Fibroblast of mammary gland (primary cell): ENCODE measurements at regions not wholly inside any gene's neighbourhood (a gene's known extent, or its start where the extent isn't known, plus 50 kb on each side); places are given as distances from the start of the nearest gene placed in this dataset.

Experiments used
- DNase-seq: peaks from one replicate; pipeline ENCODE4 v3.0.0-alpha.2; 2010; ENCODE audit warnings: low read depth
- H3K4me3 ChIP-seq: 2 replicates; pipeline ENCODE4 v1.5.1; 2011; ENCODE audit warnings: low read depth, mild to moderate bottlenecking, low read length, moderate library complexity; ENCODE audit not compliant: control insufficient read depth
- TF ChIP-seq, protein P1 (sequence below): conservative IDR thresholded peaks from 2 replicates; pipeline ENCODE4 v1.5.1; 2011; ENCODE audit warnings: low read depth, low read length, inconsistent platforms; ENCODE audit not compliant: control insufficient read depth, insufficient read depth

DNA sequence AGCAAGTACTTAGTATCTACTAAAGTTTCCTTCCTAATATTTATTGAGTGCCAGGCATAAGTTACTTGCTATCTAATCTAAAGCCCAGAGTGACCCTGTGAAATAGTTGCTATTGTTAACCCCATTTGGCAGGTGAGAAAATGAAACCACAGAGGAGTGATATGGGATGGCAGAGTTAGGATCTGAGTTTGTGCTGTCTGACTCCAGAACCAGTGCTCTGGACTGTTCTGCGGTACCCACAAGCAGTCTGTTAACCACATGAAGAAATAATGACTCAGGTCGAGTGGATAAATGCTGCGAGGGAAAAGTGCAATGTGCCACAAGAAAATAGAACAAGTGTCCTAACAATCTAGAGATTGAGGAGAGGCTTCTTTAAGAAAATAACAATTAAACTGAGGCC, 60.7 kb upstream of the GZMB start:
- no peak for DNase-seq
- TF ChIP-seq, protein P1, sequence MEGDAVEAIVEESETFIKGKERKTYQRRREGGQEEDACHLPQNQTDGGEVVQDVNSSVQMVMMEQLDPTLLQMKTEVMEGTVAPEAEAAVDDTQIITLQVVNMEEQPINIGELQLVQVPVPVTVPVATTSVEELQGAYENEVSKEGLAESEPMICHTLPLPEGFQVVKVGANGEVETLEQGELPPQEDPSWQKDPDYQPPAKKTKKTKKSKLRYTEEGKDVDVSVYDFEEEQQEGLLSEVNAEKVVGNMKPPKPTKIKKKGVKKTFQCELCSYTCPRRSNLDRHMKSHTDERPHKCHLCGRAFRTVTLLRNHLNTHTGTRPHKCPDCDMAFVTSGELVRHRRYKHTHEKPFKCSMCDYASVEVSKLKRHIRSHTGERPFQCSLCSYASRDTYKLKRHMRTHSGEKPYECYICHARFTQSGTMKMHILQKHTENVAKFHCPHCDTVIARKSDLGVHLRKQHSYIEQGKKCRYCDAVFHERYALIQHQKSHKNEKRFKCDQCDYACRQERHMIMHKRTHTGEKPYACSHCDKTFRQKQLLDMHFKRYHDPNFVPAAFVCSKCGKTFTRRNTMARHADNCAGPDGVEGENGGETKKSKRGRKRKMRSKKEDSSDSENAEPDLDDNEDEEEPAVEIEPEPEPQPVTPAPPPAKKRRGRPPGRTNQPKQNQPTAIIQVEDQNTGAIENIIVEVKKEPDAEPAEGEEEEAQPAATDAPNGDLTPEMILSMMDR, result no peak
- no peak overlapping the region for H3K4me3 ChIP-seq

DNA sequence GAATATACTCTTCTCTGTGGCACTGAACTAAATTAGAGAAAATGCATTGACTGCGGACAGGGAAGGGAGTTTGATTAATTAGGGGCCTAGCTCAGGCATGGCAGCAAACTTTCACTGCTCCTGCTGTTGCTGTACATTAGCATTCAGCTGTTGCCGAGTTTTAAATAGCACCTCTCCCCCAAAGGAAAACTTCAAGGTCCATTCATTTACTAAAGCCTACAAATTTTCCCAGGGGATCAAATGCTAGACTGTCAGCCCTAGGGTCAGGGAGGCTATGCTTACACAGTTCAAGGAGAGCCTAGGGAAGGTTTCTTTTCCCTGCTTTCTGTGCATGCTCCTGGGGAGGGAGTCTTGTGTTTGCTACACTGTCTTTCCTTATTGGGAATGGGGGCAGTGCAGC, 60.0 kb upstream of the GZMB start:
- TF ChIP-seq, protein P1, result no peak
- DNase-seq, result no peak
- H3K4me3 ChIP-seq, result no peak overlapping the region

DNA sequence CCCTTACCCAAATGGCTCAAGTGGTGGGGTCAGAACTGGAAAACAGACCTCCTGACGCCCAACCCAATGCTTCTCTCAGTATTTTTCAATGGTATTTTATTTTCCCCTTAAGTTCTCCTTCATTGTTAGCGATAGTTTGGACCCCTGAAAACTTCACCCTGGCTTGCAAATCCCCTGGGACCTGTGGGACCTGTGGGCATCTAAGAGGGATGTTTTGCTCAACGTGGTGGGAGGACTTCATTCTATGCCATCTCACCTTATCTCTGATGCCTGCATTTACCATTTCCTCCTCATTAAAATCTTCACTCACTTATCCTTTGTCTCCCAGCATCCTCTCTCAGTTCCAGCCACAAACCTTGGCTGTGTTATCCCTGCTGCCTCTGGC, 59.4 kb upstream of the GZMB start:
- TF ChIP-seq, protein P1, result no peak
- DNase-seq, result no peak
- no peak overlapping the region for H3K4me3 ChIP-seq

DNA sequence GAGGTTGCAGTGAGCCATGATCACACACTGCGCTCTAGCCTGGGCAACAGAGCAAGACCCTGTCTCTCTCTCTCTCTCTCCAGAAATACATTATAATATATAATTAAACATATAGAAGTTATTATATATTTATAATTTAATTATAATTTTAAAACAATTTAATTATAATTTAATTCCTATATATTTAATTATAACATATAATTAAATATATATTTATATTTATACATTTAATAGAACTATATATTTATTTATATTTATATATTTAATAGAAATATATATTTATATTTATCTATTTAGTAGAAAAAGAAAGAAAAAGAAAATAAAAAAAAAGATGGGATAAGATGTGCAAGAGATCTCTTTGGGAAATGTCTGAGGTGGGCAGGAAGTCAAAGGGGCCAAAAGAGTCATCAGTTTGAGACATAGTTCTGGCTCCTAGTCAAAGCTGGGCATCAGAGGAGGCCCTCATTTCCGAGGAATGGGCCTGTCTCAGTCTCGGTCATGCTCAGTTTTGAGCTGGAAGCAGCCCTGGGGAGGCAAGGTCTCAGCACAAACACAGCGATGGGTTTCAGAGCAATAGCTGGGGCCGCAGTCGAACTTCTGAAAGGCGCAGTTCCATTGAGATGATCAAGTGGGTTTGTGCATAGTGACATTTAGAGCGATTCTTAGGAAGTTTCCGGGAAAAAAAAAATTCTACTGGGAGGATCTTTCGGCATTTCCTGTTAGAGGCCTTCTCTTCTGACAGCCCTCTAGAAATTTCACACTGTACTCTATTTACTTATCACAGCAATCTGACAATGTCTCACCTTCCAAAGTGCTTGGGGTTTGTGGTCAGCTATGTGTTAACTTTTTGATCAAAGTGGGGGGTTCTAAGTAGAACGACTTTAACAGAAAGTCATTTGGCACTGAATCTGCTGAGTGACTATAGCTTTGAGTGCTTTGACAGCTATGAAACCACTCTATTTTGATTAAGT, 58.7 kb upstream of the GZMB start:
- TF ChIP-seq, protein P1, result no peak
- no peak for DNase-seq
- no peak overlapping the region for H3K4me3 ChIP-seq

DNA sequence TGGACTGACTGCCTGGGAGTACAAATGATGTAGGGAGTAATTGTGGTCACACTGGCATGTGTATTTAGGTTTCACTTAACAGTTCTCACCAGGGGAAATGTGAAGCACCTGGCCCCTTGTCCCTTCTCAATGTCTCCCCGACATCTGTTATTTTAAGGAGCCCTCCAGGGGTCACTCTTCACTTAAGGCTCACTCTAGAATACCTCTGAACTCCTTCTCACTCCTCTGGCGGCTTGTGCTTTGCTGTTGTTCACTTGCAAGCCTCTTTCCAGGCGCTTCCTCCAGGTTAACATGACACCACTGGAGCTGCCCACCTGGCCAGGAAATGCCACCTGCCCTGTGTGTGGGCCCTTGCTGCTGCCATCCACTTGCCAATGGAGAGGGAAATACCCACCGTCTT, 56.5 kb upstream of the GZMB start:
- H3K4me3 ChIP-seq, result no peak overlapping the region
- DNase-seq, result no peak
- TF ChIP-seq, protein P1, result no peak

DNA sequence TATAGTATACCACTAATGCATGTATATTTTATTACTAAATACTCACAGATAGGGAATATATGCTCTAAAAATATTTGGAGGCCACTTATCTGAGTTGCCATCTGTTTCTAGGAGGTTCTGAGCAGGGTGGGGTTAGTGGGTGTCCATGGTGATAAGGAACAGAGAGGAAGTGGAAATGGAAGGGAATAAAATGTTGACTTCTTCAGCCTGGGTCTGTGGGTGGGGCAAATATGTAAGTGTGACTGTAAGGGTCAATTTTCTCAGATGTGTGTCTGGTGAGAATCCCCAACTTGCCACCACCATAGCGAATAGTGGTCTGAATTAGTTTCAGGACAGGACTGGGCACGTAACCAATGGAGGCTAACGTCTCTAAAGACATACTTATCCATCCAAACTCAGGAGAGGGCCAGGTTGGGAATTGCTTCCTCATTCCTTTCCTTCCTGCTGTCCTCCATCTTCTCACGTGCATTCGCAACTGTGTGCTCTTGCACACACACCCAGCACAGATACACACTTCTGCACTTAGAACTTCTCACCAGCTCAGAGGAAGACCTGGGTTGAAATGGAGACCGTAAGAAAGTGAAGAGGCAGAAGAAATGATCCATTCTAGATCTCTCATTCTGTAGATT, 54.2 kb upstream of the GZMB start:
- TF ChIP-seq, protein P1, result no peak
- H3K4me3 ChIP-seq, result no peak overlapping the region
- DNase-seq, result no peak
